ENCODE measurements at regions not wholly inside any gene's neighbourhood (a gene's known extent, or its start where the extent isn't known, plus 50 kb on each side); places are given as distances from the start of the nearest gene placed in this dataset.
A peak's percentile ranks its signal among the peaks of the same experiment; 100 is the strongest.

DNA sequence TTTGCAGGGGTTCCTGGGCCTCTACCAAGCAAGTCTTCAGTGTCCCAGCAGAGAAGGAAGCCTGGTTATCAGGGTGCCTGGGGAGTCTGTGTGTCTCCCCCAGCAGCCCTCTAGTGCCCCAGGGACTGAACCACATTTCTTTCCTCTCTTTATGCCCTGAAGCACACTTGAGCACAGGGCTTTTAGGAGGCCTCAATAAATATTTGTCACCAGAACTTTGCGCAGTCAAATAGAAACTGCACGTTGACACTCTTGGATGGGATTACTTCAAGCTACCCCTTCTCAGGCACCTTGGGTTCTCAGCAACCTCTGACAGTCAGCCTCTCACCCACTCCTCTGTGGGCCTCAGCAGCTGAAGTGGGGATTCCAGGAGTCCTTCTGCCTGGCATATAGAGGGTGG lies 226.6 kb upstream of the HES1 start:
- Histone ChIP-seq H3K36me3 (no peaks in the 10 kb centered on the region), H3K27ac (no peak overlapping the region), H3K9me3 (peaks cover 0 to 10% (median 0%) of the 10 kb centered on the region in 8 donors), H3K4me1 (peaks cover 13 to 33% (median 19%) of the 10 kb centered on the region in 6 donors), H3K27me3 (replicated peaks in 1 of 7) (no peaks in the 10 kb centered on the region), H3K4me3 (no peak overlapping the region)
- intact Hi-C loops (cut with DNase I; ENCODE audit: low total_unique reads): no loop called here
- TF ChIP-seq, protein P1, sequence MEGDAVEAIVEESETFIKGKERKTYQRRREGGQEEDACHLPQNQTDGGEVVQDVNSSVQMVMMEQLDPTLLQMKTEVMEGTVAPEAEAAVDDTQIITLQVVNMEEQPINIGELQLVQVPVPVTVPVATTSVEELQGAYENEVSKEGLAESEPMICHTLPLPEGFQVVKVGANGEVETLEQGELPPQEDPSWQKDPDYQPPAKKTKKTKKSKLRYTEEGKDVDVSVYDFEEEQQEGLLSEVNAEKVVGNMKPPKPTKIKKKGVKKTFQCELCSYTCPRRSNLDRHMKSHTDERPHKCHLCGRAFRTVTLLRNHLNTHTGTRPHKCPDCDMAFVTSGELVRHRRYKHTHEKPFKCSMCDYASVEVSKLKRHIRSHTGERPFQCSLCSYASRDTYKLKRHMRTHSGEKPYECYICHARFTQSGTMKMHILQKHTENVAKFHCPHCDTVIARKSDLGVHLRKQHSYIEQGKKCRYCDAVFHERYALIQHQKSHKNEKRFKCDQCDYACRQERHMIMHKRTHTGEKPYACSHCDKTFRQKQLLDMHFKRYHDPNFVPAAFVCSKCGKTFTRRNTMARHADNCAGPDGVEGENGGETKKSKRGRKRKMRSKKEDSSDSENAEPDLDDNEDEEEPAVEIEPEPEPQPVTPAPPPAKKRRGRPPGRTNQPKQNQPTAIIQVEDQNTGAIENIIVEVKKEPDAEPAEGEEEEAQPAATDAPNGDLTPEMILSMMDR (IDR thresholded peaks at IDR 0.05 in 8 of 11, conservative IDR thresholded peaks at IDR 0.05 in 3 of 11): no peak
- TF ChIP-seq POLR2AphosphoS5 (IDR thresholded peaks at IDR 0.05): no peak
- TF ChIP-seq POLR2A (IDR thresholded peaks at IDR 0.05): no peak
- DNase-seq: no peak
- 74 to 94% (median 80%) methylated on average over 2 of the region's 2 CpGs for WGBS, 5 donors

DNA sequence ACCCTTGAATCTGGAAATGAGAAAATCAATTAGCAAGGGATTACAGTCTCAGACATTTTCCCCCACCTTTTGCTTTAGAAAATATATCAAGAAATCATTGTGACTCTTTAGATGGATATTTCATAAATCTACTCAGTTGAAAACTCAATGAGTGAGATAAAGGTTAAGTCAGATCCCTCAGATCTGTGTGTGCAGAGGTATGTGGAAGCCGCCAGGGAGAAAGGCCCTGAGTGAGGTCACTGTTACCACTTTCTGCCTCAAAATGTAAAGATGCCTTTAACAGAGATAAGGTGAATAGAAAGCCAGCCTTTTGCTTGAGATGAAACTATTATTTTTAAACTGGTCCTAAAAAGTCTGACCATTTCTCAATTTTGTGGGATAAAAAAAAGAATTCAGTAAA lies 225.6 kb upstream of the HES1 start:
- intact Hi-C loops (cut with DNase I; ENCODE audit: low total_unique reads): no loop called here
- no peaks in the 10 kb centered on the region for H3K36me3 ChIP-seq
- no peaks in the 10 kb centered on the region for H3K27me3 ChIP-seq (replicated peaks in 1 of 7)
- TF ChIP-seq POLR2AphosphoS5 (IDR thresholded peaks at IDR 0.05) (no peak), POLR2A (IDR thresholded peaks at IDR 0.05) (no peak)
- TF ChIP-seq, protein P1 (IDR thresholded peaks at IDR 0.05 in 8 of 11, conservative IDR thresholded peaks at IDR 0.05 in 3 of 11): no peak
- peaks cover 13 to 30% (median 19%) of the 10 kb centered on the region in 6 donors for H3K4me1 ChIP-seq
- peaks cover 0 to 10% (median 0%) of the 10 kb centered on the region in 8 donors for H3K9me3 ChIP-seq
- H3K4me3 ChIP-seq: no peak overlapping the region
- WGBS, 5 donors: 86 to 92% (median 91%) methylated on average over 1 of the region's 1 CpG
- DNase-seq: no peak
- H3K27ac ChIP-seq: no peak overlapping the region

DNA sequence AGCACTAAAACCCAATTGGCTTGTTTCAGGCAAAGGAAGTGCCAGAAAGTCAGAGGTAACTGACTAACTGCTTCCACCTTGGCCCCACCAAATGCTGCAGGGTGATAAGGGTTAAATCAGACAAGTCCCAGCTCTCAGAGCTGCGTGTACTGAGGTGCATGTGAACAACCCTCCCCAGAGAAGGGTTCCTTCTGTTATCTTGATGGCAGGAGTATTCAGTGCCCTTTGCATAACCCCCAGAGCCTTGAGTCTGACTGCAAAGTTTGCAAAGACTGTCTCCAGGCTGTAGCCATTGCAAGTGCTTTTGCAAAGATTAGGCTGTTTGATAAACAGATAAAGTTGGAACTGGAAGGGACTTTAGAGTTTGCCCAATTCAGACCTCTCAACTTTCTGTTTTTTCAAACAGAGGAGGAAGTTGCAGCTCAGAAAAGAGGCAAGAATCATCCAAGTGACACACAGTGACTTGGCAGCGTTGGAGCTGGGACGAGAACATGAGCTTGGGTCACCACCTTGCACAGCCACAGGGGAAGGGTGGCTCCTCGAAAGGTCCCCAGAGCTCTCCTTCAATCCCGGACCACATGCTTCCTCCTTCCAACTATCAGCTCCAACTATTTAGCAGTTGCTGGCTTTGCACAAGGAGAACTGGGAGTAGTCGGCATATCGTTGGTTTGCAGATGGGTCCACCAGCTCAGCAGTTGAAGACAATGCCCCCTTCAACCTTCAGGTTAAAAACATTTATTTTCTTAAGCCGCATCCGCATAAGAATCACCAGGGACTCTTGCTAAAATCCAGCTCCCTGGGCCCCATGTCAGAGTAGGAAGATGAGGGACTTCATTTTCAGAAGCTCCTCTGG lies 224.8 kb upstream of the HES1 start:
- DNase-seq: no peak
- Histone ChIP-seq H3K4me1 (peaks cover 13 to 29% (median 18%) of the 10 kb centered on the region in 6 donors), H3K4me3 (no peak overlapping the region), H3K27me3 (replicated peaks in 1 of 7) (no peaks in the 10 kb centered on the region), H3K9me3 (peaks cover 0 to 10% (median 0%) of the 10 kb centered on the region in 8 donors), H3K36me3 (no peaks in the 10 kb centered on the region), H3K27ac (peak overlapping the region in 6 of 8 donors; percentile 5 to 54 (median 28))
- 49 to 58% (median 52%) methylated on average over 9 of the region's 9 CpGs for WGBS, 5 donors
- TF ChIP-seq POLR2A (IDR thresholded peaks at IDR 0.05) (no peak), POLR2AphosphoS5 (IDR thresholded peaks at IDR 0.05) (no peak)
- TF ChIP-seq, protein P1 (IDR thresholded peaks at IDR 0.05 in 8 of 11, conservative IDR thresholded peaks at IDR 0.05 in 3 of 11): no peak
- intact Hi-C loops (cut with DNase I; ENCODE audit: low total_unique reads): no loop called here

DNA sequence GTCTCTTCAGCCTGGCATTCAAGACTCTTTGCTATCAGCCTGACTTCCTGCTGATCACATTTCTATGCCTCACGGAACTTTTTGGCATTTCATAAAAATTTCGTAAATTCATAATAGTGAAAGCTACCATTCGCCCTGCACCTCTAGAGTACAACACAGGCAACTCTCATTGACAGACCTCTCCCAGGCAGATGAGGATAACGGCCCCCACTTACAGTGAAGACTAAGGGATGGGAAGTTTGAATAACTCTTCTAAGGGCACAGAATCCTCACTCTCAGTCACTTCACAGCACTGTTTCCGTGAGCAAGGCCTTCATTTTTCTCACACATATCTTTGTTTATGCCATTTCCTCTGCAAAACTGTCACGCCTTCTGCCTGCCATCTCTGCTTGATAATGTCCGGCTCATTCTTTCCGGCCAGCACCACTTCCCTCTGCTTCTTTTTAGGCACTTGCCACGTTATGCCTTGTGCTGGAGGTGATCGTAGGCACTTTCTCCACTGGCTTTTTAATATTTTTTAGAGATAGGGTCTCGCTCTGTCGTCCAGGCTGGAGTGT lies 224.1 kb upstream of the HES1 start:
- no peak for DNase-seq
- intact Hi-C loops (cut with DNase I; ENCODE audit: low total_unique reads): no loop called here
- H3K9me3 ChIP-seq: peaks cover 0 to 10% (median 0%) of the 10 kb centered on the region in 8 donors
- H3K36me3 ChIP-seq: no peaks in the 10 kb centered on the region
- H3K4me3 ChIP-seq: no peak overlapping the region
- TF ChIP-seq POLR2A (IDR thresholded peaks at IDR 0.05) (no peak), POLR2AphosphoS5 (IDR thresholded peaks at IDR 0.05) (no peak)
- TF ChIP-seq, protein P1 (IDR thresholded peaks at IDR 0.05 in 8 of 11, conservative IDR thresholded peaks at IDR 0.05 in 3 of 11): no peak
- 54 to 64% (median 59%) methylated on average over 12 of the region's 12 CpGs for WGBS, 5 donors
- peaks cover 13 to 29% (median 18%) of the 10 kb centered on the region in 6 donors for H3K4me1 ChIP-seq
- H3K27me3 ChIP-seq (replicated peaks in 1 of 7): no peaks in the 10 kb centered on the region
- H3K27ac ChIP-seq: peak overlapping the region in 6 of 8 donors; percentile 5 to 54 (median 28)
